ENCODE measurements at regions not wholly inside any gene's neighbourhood (a gene's known extent, or its start where the extent isn't known, plus 50 kb on each side); places are given as distances from the start of the nearest gene placed in this dataset.

- no peak for DNase-seq
Observed at GRCh38 chr2:4381773-4382172, 678.4 kb downstream of the DCDC2C start.

- DNase-seq = no peak
Observed at GRCh38 chr2:4391013-4391412, 687.6 kb downstream of the DCDC2C start.

GRCh38 chr2:4404363-4404762 is 701.0 kb downstream of the DCDC2C start:
- DNase-seq = no peak

GRCh38 chr2:4408321-4408720 is 704.9 kb downstream of the DCDC2C start:
- DNase-seq = no peak

GRCh38 chr2:4412637-4413187 is 709.3 kb downstream of the DCDC2C start:
- DNase-seq = no peak

GRCh38 chr2:4415171-4415570 is 711.8 kb downstream of the DCDC2C start:
- no peak for DNase-seq

- no peak for DNase-seq
Observed at GRCh38 chr2:4415810-4416413, 712.5 kb downstream of the DCDC2C start.

GRCh38 chr2:4416431-4416830 is 713.1 kb downstream of the DCDC2C start:
- DNase-seq = no peak

GRCh38 chr2:4417771-4418170 is 714.4 kb downstream of the DCDC2C start:
- no peak for DNase-seq

GRCh38 chr2:4420032-4420431 is 716.7 kb downstream of the DCDC2C start:
- no peak for DNase-seq

GRCh38 chr2:4424153-4424552 is 720.8 kb downstream of the DCDC2C start:
- DNase-seq = no peak

- no peak for DNase-seq
Observed at GRCh38 chr2:4427083-4427482, 723.7 kb downstream of the DCDC2C start.

GRCh38 chr2:4445821-4446220 is 742.4 kb downstream of the DCDC2C start:
- no peak for DNase-seq

GRCh38 chr2:4454907-4455306 is 751.5 kb downstream of the DCDC2C start:
- DNase-seq = no peak

GRCh38 chr2:4455486-4456155 is 752.2 kb downstream of the DCDC2C start:
- DNase-seq = no peak

- no peak for DNase-seq
Observed at GRCh38 chr2:4464634-4465266, 761.4 kb downstream of the DCDC2C start.

GRCh38 chr2:4465671-4466070 is 762.3 kb downstream of the DCDC2C start:
- DNase-seq = no peak

- no peak for DNase-seq
Observed at GRCh38 chr2:4475618-4476017, 772.2 kb downstream of the DCDC2C start.

- no peak for DNase-seq
Observed at GRCh38 chr2:4483050-4483449, 779.7 kb downstream of the DCDC2C start.

GRCh38 chr2:4486971-4487370 is 783.6 kb downstream of the DCDC2C start:
- DNase-seq = no peak

GRCh38 chr2:4499316-4500030 is 796.1 kb downstream of the DCDC2C start:
- no peak for DNase-seq

- DNase-seq = no peak
Observed at GRCh38 chr2:4501525-4501924, 798.1 kb downstream of the DCDC2C start.

GRCh38 chr2:4502230-4502843 is 799.0 kb downstream of the DCDC2C start:
- no peak for DNase-seq
